Glomerular visceral epithelial cell (primary cell): ENCODE measurements at regions not wholly inside any gene's neighbourhood (a gene's known extent, or its start where the extent isn't known, plus 50 kb on each side); places are given as distances from the start of the nearest gene placed in this dataset.
"Not testable (repeated sequence)": the region's sequence is repeated elsewhere in the genome, so short reads cannot be mapped to it uniquely, and the experiment has no call there.

Experiments
- DNase-seq: peaks from one replicate; pipeline ENCODE4 v3.0.0-alpha.2; 2016; ENCODE audit errors: extremely low spot score

GRCh38 chr4:100034023-100034664, 84.1 kb upstream of the H2AZ1 start:
- no peak for DNase-seq

DNA sequence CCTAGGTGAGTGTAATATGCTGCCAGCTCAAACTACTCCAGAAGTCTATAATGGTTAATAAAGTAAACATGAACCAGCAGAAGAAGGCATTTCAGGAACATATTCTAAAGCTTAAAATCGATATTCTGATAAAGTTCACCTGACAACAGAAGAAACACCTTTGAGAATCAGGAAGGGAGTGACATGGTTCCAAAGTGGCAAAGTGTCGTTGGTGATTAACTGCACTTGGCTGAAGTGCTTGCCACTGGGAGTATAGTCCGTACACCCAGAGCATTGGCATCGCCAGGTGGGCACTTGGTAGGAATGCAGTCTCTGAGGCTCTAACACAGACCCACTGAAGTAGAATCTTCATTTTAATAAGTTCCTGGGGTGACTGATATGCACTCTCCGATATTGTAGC, 76.0 kb upstream of the H2AZ1 start:
- DNase-seq = no peak

DNA sequence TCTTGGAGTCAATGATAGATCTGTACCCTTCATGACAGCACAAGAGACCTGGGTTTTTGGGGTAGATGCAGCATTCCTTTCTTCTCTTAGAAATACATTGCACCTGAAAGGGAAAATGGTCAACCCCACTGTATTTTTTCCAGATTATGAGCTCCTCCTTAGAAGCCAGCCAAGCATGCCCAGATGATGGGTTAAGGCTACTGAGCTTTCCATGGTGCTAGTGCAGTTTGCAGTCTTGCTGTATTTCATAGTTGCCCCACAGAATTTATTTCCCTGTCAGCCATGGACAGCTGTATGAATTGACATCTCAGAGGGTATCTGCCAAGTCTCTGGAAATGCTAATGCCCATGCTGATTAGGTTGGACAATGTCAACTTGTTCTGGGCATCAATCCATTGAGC, 73.7 kb upstream of the H2AZ1 start:
- no peak for DNase-seq

DNA sequence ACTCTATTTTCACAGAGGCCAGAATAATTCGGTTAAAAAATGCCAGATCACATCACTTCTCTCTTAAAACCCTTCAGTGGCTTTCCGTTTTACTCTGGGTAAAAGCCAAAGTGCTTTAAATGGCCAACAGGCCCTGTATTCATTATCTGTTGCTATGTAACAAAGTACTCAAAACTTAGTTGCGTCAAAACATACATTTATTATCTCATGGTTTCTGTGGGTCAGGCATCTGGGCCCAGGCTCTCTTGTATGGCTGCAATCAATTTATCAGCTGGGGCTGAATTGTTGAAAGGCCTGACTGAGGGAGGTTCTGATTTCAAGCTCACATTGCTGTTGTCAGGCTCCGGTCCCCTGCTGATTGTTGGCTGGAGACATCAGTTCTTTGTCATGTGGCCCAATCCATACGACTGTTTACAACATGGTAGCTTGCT, 72.7 kb upstream of the H2AZ1 start:
- DNase-seq = no peak

GRCh38 chr4:100019821-100020220, 69.7 kb upstream of the H2AZ1 start:
- no peak for DNase-seq

GRCh38 chr4:100017637-100018310, 67.7 kb upstream of the H2AZ1 start:
- DNase-seq = peak; percentile 15

GRCh38 chr4:100016191-100016590, 66.1 kb upstream of the H2AZ1 start:
- DNase-seq = no peak

DNA sequence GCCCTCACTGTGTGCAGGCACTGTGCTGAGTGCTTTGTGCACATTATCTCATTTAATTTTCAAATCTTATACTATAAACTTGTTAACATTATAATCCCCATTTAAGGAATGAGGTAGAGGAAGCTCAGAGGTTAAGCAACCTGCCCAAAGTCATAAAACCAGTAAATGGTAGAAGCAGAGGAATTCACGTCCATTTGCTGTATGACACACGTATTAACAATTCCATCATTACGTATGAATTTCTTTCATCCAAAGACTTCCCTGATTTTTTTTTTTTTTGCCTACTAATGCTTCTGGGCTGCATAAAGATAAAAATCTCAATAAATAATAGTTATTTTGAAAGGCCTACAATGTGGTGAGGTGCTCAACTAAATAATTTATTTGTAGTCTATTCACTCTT, 64.5 kb upstream of the H2AZ1 start:
- no peak for DNase-seq

DNA sequence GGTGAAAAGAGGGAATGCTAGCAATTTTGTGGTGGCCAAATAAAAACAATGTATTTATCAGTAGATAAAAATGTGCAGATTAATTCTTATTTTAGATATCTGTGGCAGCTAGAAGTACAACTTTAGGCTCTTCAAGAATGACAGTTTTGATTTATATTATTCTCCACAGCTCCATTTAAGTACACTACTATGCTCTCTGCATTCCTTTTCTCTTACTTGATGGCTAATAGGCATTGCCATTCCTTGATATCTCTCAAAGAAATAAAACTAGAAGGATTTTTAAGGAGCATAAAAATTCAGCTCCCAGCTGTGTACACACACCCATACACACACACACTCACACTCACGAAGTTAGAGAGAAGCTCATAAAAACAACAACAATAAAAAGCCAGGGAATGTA, 59.4 kb upstream of the H2AZ1 start:
- DNase-seq = no peak

DNA sequence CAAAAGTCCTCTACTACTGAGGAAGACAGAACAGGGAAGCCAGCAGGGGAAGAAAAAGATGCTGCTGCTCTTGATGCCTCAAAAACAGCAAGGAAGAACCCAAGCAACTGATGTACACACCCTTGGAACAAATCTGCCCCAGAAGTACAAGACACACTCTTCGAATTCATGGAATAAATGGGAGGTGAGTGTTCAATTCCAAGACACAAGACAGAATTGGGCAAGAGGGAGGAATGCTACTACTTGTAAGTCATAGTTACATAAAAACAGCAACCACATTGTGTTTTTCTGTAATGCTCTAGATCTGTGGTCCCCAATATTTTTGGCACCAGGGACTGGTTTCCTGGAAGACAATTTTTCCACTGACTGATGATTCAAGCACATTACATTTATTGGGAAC, 58.0 kb upstream of the H2AZ1 start:
- no peak for DNase-seq

- not testable (repeated sequence) for DNase-seq
These were observed 56.1 kb upstream of the H2AZ1 start for GRCh38 chr4:100006161-100006560.
